ENCODE measurements at regions not wholly inside any gene's neighbourhood (a gene's known extent, or its start where the extent isn't known, plus 50 kb on each side); places are given as distances from the start of the nearest gene placed in this dataset.

- no peak for DNase-seq
Observed at GRCh38 chr6:16849988-16850680, 88.9 kb upstream of the ATXN1 start.

GRCh38 chr6:16849280-16849987 lies 88.2 kb upstream of the ATXN1 start:
- peak; percentile 76 for DNase-seq

- no peak for DNase-seq
Observed at GRCh38 chr6:16846399-16846778, 85.1 kb upstream of the ATXN1 start.

- peak; percentile 62 for DNase-seq
Observed at GRCh38 chr6:16844183-16844582, 82.9 kb upstream of the ATXN1 start.

GRCh38 chr6:16842676-16843075 lies 81.4 kb upstream of the ATXN1 start:
- DNase-seq, result no peak

GRCh38 chr6:16841241-16841640 lies 80.0 kb upstream of the ATXN1 start:
- DNase-seq, result peak; percentile 21

GRCh38 chr6:16840725-16841124 lies 79.5 kb upstream of the ATXN1 start:
- DNase-seq, result no peak

- peak; percentile 22 for DNase-seq
Observed at GRCh38 chr6:16840291-16840690, 79.0 kb upstream of the ATXN1 start.

GRCh38 chr6:16839631-16840179 lies 78.4 kb upstream of the ATXN1 start:
- no peak for DNase-seq

GRCh38 chr6:16837217-16837972 lies 76.1 kb upstream of the ATXN1 start:
- DNase-seq, result no peak

- DNase-seq, result peak; percentile 36
Observed at GRCh38 chr6:16836144-16836981, 75.1 kb upstream of the ATXN1 start.

- no peak for DNase-seq
Observed at GRCh38 chr6:16834242-16834641, 73.0 kb upstream of the ATXN1 start.

GRCh38 chr6:16832721-16833120 lies 71.5 kb upstream of the ATXN1 start:
- DNase-seq, result no peak

GRCh38 chr6:16832043-16832567 lies 70.8 kb upstream of the ATXN1 start:
- no peak for DNase-seq

GRCh38 chr6:16831136-16831535 lies 69.9 kb upstream of the ATXN1 start:
- DNase-seq, result no peak

GRCh38 chr6:16828058-16828457 lies 66.8 kb upstream of the ATXN1 start:
- no peak for DNase-seq

GRCh38 chr6:16827627-16828026 lies 66.4 kb upstream of the ATXN1 start:
- no peak for DNase-seq

GRCh38 chr6:16825784-16826183 lies 64.5 kb upstream of the ATXN1 start:
- DNase-seq, result no peak

GRCh38 chr6:16824845-16825685 lies 63.8 kb upstream of the ATXN1 start:
- DNase-seq, result no peak

GRCh38 chr6:16823718-16824352 lies 62.6 kb upstream of the ATXN1 start:
- DNase-seq, result no peak
